ENCODE measurements at regions not wholly inside any gene's neighbourhood (a gene's known extent, or its start where the extent isn't known, plus 50 kb on each side); places are given as distances from the start of the nearest gene placed in this dataset.

DNA sequence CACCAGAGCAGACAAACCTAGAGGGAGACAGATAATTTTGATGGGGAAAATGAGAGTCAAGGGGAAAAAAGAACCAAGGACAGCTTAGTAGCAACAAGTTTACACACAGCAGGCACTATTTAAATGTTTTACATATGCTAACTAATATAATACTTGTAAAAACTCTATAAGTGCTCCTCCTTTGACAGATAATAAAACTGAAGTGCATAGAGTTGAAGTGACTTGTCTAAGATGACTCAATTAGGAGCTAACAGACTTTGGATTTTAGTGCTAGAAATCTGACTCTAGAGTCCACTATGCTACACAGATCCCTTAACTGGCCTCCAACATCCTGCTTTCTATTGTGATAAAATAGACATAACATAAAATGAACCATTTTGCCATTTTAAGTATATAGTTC, 506.9 kb downstream of the SATB2 start:
- Histone ChIP-seq H4K20me1 (ENCODE audit: insufficient read depth, low read length) (no peaks in the 10 kb centered on the region), H3K4me3 (ENCODE audit: low read length) (no peak overlapping the region), H3K27me3 (ENCODE audit: low read depth, low read length) (no peaks in the 10 kb centered on the region), H3K9me3 (ENCODE audit: insufficient read depth, low read length) (no peaks in the 10 kb centered on the region), H2AFZ (ENCODE audit: low read depth, low read length) (no peak overlapping the region), H3K36me3 (replicated peaks; ENCODE audit: low read depth, low read length) (no peaks in the 10 kb centered on the region), H3K4me1 (ENCODE audit: low read length) (no peaks in the 10 kb centered on the region), H3K9ac (ENCODE audit: low read length) (no peak overlapping the region), H3K79me2 (ENCODE audit: low read length) (no peaks in the 10 kb centered on the region), H3K27ac (ENCODE audit: low read length) (no peak overlapping the region), H3K4me2 (ENCODE audit: low read length) (no peak overlapping the region)
- TF ChIP-seq EZH2phosphoT487 (IDR thresholded peaks at IDR 0.05; ENCODE audit: low read depth): no peak
- TF ChIP-seq, protein P1, sequence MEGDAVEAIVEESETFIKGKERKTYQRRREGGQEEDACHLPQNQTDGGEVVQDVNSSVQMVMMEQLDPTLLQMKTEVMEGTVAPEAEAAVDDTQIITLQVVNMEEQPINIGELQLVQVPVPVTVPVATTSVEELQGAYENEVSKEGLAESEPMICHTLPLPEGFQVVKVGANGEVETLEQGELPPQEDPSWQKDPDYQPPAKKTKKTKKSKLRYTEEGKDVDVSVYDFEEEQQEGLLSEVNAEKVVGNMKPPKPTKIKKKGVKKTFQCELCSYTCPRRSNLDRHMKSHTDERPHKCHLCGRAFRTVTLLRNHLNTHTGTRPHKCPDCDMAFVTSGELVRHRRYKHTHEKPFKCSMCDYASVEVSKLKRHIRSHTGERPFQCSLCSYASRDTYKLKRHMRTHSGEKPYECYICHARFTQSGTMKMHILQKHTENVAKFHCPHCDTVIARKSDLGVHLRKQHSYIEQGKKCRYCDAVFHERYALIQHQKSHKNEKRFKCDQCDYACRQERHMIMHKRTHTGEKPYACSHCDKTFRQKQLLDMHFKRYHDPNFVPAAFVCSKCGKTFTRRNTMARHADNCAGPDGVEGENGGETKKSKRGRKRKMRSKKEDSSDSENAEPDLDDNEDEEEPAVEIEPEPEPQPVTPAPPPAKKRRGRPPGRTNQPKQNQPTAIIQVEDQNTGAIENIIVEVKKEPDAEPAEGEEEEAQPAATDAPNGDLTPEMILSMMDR (IDR thresholded peaks at IDR 0.05; ENCODE audit: low read depth, low read length): no peak

DNA sequence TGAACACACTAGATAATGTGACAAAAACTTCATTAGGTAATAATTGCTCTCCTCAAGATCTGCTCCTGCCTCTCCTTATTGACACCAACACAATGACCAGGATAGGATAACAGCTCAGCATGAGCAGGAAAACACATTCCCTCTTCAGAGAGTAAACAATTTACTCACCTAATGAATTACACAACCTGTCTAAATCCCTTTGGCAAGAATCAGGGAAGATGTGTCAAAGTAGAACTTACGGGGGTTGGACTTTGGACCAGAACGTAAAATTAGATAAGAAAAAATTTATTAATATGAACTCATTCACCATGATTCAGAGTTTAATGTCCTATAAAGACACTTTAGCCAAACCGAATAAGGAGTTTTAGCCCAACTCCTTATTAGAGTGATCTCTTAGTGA, 512.2 kb downstream of the SATB2 start:
- H3K36me3 ChIP-seq (replicated peaks; ENCODE audit: low read depth, low read length): no peaks in the 10 kb centered on the region
- no peaks in the 10 kb centered on the region for H4K20me1 ChIP-seq (ENCODE audit: insufficient read depth, low read length)
- TF ChIP-seq EZH2phosphoT487 (IDR thresholded peaks at IDR 0.05; ENCODE audit: low read depth): no peak
- TF ChIP-seq, protein P1 (IDR thresholded peaks at IDR 0.05; ENCODE audit: low read depth, low read length): no peak
- H2AFZ ChIP-seq (ENCODE audit: low read depth, low read length): no peak overlapping the region
- H3K9me3 ChIP-seq (ENCODE audit: insufficient read depth, low read length): no peaks in the 10 kb centered on the region
- H3K9ac ChIP-seq (ENCODE audit: low read length): no peak overlapping the region
- no peaks in the 10 kb centered on the region for H3K4me1 ChIP-seq (ENCODE audit: low read length)
- no peak overlapping the region for H3K4me2 ChIP-seq (ENCODE audit: low read length)
- H3K27me3 ChIP-seq (ENCODE audit: low read depth, low read length): no peaks in the 10 kb centered on the region
- H3K4me3 ChIP-seq (ENCODE audit: low read length): no peak overlapping the region
- no peaks in the 10 kb centered on the region for H3K79me2 ChIP-seq (ENCODE audit: low read length)
- H3K27ac ChIP-seq (ENCODE audit: low read length): no peak overlapping the region

DNA sequence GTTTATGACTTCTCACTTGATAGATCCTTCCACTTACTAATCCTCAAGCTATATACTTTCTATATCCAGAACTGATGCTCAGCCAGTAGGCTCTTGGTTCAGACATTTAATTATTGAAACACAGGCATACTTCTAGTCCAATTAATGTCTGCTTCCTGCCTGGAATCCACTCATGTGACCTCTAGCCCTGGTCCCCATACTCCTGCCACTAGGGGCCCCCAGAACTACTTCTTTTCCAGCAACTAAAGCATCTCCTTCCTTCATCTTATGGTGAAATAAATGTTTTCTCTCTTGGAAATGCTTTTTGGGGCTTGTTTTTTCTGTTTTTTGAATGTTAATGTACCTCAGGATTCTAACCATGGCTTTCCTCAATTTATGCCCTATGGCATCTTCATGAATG, 527.6 kb downstream of the SATB2 start:
- Histone ChIP-seq H3K79me2 (ENCODE audit: low read length) (no peaks in the 10 kb centered on the region), H3K9me3 (ENCODE audit: insufficient read depth, low read length) (peaks cover 5% of the 10 kb centered on the region), H3K36me3 (replicated peaks; ENCODE audit: low read depth, low read length) (no peaks in the 10 kb centered on the region), H3K9ac (ENCODE audit: low read length) (no peak overlapping the region), H3K4me2 (ENCODE audit: low read length) (no peak overlapping the region), H4K20me1 (ENCODE audit: insufficient read depth, low read length) (no peaks in the 10 kb centered on the region), H3K4me3 (ENCODE audit: low read length) (no peak overlapping the region), H3K27me3 (ENCODE audit: low read depth, low read length) (no peaks in the 10 kb centered on the region), H3K4me1 (ENCODE audit: low read length) (no peaks in the 10 kb centered on the region), H3K27ac (ENCODE audit: low read length) (no peak overlapping the region), H2AFZ (ENCODE audit: low read depth, low read length) (no peak overlapping the region)
- no peak for TF ChIP-seq EZH2phosphoT487 (IDR thresholded peaks at IDR 0.05; ENCODE audit: low read depth)
- TF ChIP-seq, protein P1 (IDR thresholded peaks at IDR 0.05; ENCODE audit: low read depth, low read length): peak; percentile 48

DNA sequence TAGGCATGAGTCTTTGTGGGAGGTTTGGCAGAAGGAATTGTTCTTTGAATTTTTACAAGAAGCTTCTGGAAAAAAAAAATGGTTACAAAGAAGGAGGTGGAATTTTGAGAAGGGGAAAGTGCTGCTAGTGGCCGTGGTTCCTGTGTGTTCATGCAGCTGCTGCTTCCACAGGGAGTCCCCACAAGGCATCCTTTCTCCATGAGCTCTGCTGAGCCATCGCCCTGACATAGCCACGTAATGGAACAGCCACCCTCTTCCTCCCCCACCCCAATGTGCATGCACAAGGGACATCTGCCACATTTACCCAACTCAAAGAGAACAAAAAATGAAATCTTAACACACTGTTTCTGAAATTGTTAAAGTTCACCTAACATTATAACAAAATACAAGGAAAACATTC, 529.7 kb downstream of the SATB2 start:
- H3K27me3 ChIP-seq (ENCODE audit: low read depth, low read length): no peaks in the 10 kb centered on the region
- H3K36me3 ChIP-seq (replicated peaks; ENCODE audit: low read depth, low read length): no peaks in the 10 kb centered on the region
- no peaks in the 10 kb centered on the region for H4K20me1 ChIP-seq (ENCODE audit: insufficient read depth, low read length)
- no peak for TF ChIP-seq EZH2phosphoT487 (IDR thresholded peaks at IDR 0.05; ENCODE audit: low read depth)
- TF ChIP-seq, protein P1 (IDR thresholded peaks at IDR 0.05; ENCODE audit: low read depth, low read length): no peak
- no peaks in the 10 kb centered on the region for H3K4me1 ChIP-seq (ENCODE audit: low read length)
- no peak overlapping the region for H2AFZ ChIP-seq (ENCODE audit: low read depth, low read length)
- no peak overlapping the region for H3K4me3 ChIP-seq (ENCODE audit: low read length)
- H3K27ac ChIP-seq (ENCODE audit: low read length): no peak overlapping the region
- H3K9ac ChIP-seq (ENCODE audit: low read length): no peak overlapping the region
- H3K4me2 ChIP-seq (ENCODE audit: low read length): no peak overlapping the region
- H3K9me3 ChIP-seq (ENCODE audit: insufficient read depth, low read length): peaks cover 5% of the 10 kb centered on the region; the same call in 1 of the 2 replicates
- H3K79me2 ChIP-seq (ENCODE audit: low read length): no peaks in the 10 kb centered on the region

All from OCI-LY3 (cell line).